ENCODE measurements at regions not wholly inside any gene's neighbourhood (a gene's known extent, or its start where the extent isn't known, plus 50 kb on each side); places are given as distances from the start of the nearest gene placed in this dataset.
"Not testable (repeated sequence)": the region's sequence is repeated elsewhere in the genome, so short reads cannot be mapped to it uniquely, and the experiment has no call there.

- no peaks in the 10 kb centered on the region for H3K36me3 ChIP-seq
- TF ChIP-seq CTCF (IDR thresholded peaks at IDR 0.05): no peak
- H3K4me3 ChIP-seq: no peak overlapping the region
- H3K27me3 ChIP-seq: no peaks in the 10 kb centered on the region
- no peaks in the 10 kb centered on the region for H3K9me3 ChIP-seq
- no peak overlapping the region for H3K9ac ChIP-seq (ENCODE audit: low read depth in 2 of 2, low read length in 2 of 2)
- no peaks in the 10 kb centered on the region for H3K4me1 ChIP-seq
- intact Hi-C loops (cut with DNase I): no loop called here
- no peak for DNase-seq
- H3K27ac ChIP-seq: no peak overlapping the region
Measured at GRCh38 chr6:134795691-134796090, 154.2 kb downstream of the ALDH8A1 start.

GRCh38 chr6:134795001-134795400 is 154.9 kb downstream of the ALDH8A1 start:
- Histone ChIP-seq H3K9ac (ENCODE audit: low read depth in 2 of 2, low read length in 2 of 2) (no peak overlapping the region), H3K9me3 (no peaks in the 10 kb centered on the region), H3K4me3 (no peak overlapping the region), H3K27ac (no peak overlapping the region), H3K4me1 (no peaks in the 10 kb centered on the region), H3K27me3 (no peaks in the 10 kb centered on the region), H3K36me3 (no peaks in the 10 kb centered on the region)
- no peak for DNase-seq
- intact Hi-C loops (cut with DNase I): no loop called here
- TF ChIP-seq CTCF (IDR thresholded peaks at IDR 0.05): no peak

GRCh38 chr6:134791243-134791843 is 158.6 kb downstream of the ALDH8A1 start:
- H3K4me3 ChIP-seq; H3K9ac ChIP-seq (ENCODE audit: low read depth in 2 of 2, low read length in 2 of 2); H3K27me3 ChIP-seq; H3K4me1 ChIP-seq; H3K36me3 ChIP-seq; H3K27ac ChIP-seq; intact Hi-C loops (cut with DNase I); H3K9me3 ChIP-seq; DNase-seq: not testable (repeated sequence)

- no peaks in the 10 kb centered on the region for H3K27me3 ChIP-seq
- TF ChIP-seq CTCF (IDR thresholded peaks at IDR 0.05): no peak
- H3K4me1 ChIP-seq: no peaks in the 10 kb centered on the region
- H3K4me3 ChIP-seq: no peak overlapping the region
- DNase-seq: no peak
- H3K9ac ChIP-seq (ENCODE audit: low read depth in 2 of 2, low read length in 2 of 2): no peak overlapping the region
- H3K36me3 ChIP-seq: no peaks in the 10 kb centered on the region
- no peaks in the 10 kb centered on the region for H3K9me3 ChIP-seq
- H3K27ac ChIP-seq: no peak overlapping the region
- intact Hi-C loops (cut with DNase I): no loop called here
Measured at GRCh38 chr6:134787261-134787877, 162.5 kb downstream of the ALDH8A1 start.

- no peak overlapping the region for H3K27ac ChIP-seq
- no peaks in the 10 kb centered on the region for H3K36me3 ChIP-seq
- H3K4me3 ChIP-seq: no peak overlapping the region
- no peak overlapping the region for H3K9ac ChIP-seq (ENCODE audit: low read depth in 2 of 2, low read length in 2 of 2)
- no peak for TF ChIP-seq CTCF (IDR thresholded peaks at IDR 0.05)
- H3K9me3 ChIP-seq: no peaks in the 10 kb centered on the region
- DNase-seq: no peak
- no peaks in the 10 kb centered on the region for H3K4me1 ChIP-seq
- H3K27me3 ChIP-seq: no peaks in the 10 kb centered on the region
- intact Hi-C loops (cut with DNase I): no loop called here
Measured at GRCh38 chr6:134784336-134784735, 165.6 kb downstream of the ALDH8A1 start.

GRCh38 chr6:134778431-134778830 is 171.5 kb downstream of the ALDH8A1 start:
- H3K9ac ChIP-seq (ENCODE audit: low read depth in 2 of 2, low read length in 2 of 2): no peak overlapping the region
- H3K4me1 ChIP-seq: no peaks in the 10 kb centered on the region
- H3K9me3 ChIP-seq: no peaks in the 10 kb centered on the region
- no peak overlapping the region for H3K4me3 ChIP-seq
- intact Hi-C loops (cut with DNase I): no loop called here
- TF ChIP-seq CTCF (IDR thresholded peaks at IDR 0.05): no peak
- H3K36me3 ChIP-seq: no peaks in the 10 kb centered on the region
- no peak overlapping the region for H3K27ac ChIP-seq
- DNase-seq: no peak
- no peaks in the 10 kb centered on the region for H3K27me3 ChIP-seq

Measured in colonic mucosa (tissue), 4 donors.